IMR-90 (cell line): ENCODE measurements at regions not wholly inside any gene's neighbourhood (a gene's known extent, or its start where the extent isn't known, plus 50 kb on each side); places are given as distances from the start of the nearest gene placed in this dataset.

Source experiments
- ATAC-seq: fragments of 200-7000 bp; cut with Tn5 transposase; 2 replicates; pipeline ENCODE4 v1.9.1; 2020; ENCODE audit warnings: low read depth, mild to moderate bottlenecking, moderate library complexity
- BruUV-seq: library from RNA; stranded (reverse); fragments of 400-500 nt; replicated peaks from 2 replicates; lab custom pipeline; 2021; lab: Mats Ljungman, UMichigan
- CTCF ChIA-PET: fragments of 300-600 bp; formaldehyde crosslinking; extraction: SDS; loops from one replicate; lab custom pipeline; 2021; ENCODE audit warnings: antibody characterized with exemption; lab: Yijun Ruan, JAX
- POLR2A ChIA-PET: fragments of 300-600 bp; sonication (Branson Sonifier 250); formaldehyde crosslinking; loops from one replicate; lab custom pipeline; 2022; ENCODE audit warnings: antibody characterized with exemption; ENCODE audit not compliant: unreplicated experiment; lab: Charles Lee
- DNase-seq: peaks from one replicate; pipeline ENCODE4 v3.0.0; 2013
- H2AFZ ChIP-seq: replicated peaks from 2 replicates; pipeline ENCODE3; 2013; ENCODE audit warnings: low read length, mild to moderate bottlenecking; ENCODE audit not compliant: poor library complexity
- H2AK5ac ChIP-seq: 2 replicates; pipeline ENCODE4 v1.6.1; 2013; ENCODE audit warnings: low read depth, low read length, inconsistent platforms
- H2AK9ac ChIP-seq: replicated peaks from 2 replicates; pipeline ENCODE3; 2013; ENCODE audit warnings: mild to moderate bottlenecking, low read depth, low read length, moderate library complexity; ENCODE audit not compliant: poor library complexity
- H2BK120ac ChIP-seq: 2 replicates; pipeline ENCODE4 v1.6.1; 2013; ENCODE audit warnings: low read depth, low read length, inconsistent platforms
- H2BK15ac ChIP-seq: 3 replicates; pipeline ENCODE4 v1.6.1; 2013; ENCODE audit warnings: low read depth, low read length, inconsistent platforms
- H2BK20ac ChIP-seq: 2 replicates; pipeline ENCODE4 v1.6.1; 2013; ENCODE audit warnings: low read depth, mild to moderate bottlenecking, inconsistent platforms, low read length, moderate library complexity
- H2BK5ac ChIP-seq: 2 replicates; pipeline ENCODE4 v1.6.1; 2013; ENCODE audit warnings: mild to moderate bottlenecking, low read depth, low read length, inconsistent platforms; ENCODE audit not compliant: poor library complexity, severe bottlenecking
- H3K14ac ChIP-seq: replicated peaks from 2 replicates; pipeline ENCODE4 v1.6.1; 2013; ENCODE audit warnings: low read depth, low read length, inconsistent platforms
- H3K18ac ChIP-seq: 2 replicates; pipeline ENCODE4 v1.6.1; 2013; ENCODE audit warnings: low read depth, low read length, control low read depth
- H3K23ac ChIP-seq: 2 replicates; pipeline ENCODE4 v1.6.1; 2013; ENCODE audit warnings: low read depth, low read length, inconsistent platforms
- H3K27ac ChIP-seq: 2 replicates; pipeline ENCODE4 v1.5.1; 2013; ENCODE audit warnings: mild to moderate bottlenecking, control low read depth, low read length; ENCODE audit not compliant: insufficient read depth
- H3K27me3 ChIP-seq: 2 replicates; pipeline ENCODE4 v1.6.1; 2013; ENCODE audit warnings: low read length; ENCODE audit not compliant: control insufficient read depth, insufficient read depth
- H3K36me3 ChIP-seq: 2 replicates; pipeline ENCODE4 v1.6.1; 2013; ENCODE audit warnings: low read length, mixed read lengths; ENCODE audit not compliant: control insufficient read depth, insufficient read depth
- H3K4ac ChIP-seq: 2 replicates; pipeline ENCODE4 v1.6.1; 2013; ENCODE audit warnings: low read depth, low read length, inconsistent platforms
- H3K4me1 ChIP-seq: 2 replicates; pipeline ENCODE4 v1.6.1; 2013; ENCODE audit warnings: low read length, mixed read lengths; ENCODE audit not compliant: control insufficient read depth, insufficient read depth
- H3K4me2 ChIP-seq: 2 replicates; pipeline ENCODE4 v1.6.1; 2013; ENCODE audit warnings: low read depth, mild to moderate bottlenecking, control low read depth, low read length, moderate library complexity
- H3K4me3 ChIP-seq: 2 replicates; pipeline ENCODE4 v1.5.1; 2013; ENCODE audit warnings: low read depth, mild to moderate bottlenecking, control low read depth, low read length, moderate library complexity; ENCODE audit not compliant: insufficient read depth
- H3K56ac ChIP-seq: 2 replicates; pipeline ENCODE4 v1.6.1; 2013; ENCODE audit warnings: low read length, inconsistent platforms; ENCODE audit not compliant: insufficient read depth; ENCODE audit errors: extremely low read depth
- H3K79me1 ChIP-seq, 2 experiments: 2 replicates each; pipeline ENCODE4 v1.6.1; 2013; ENCODE audit warnings: low read length in 2 of 2, inconsistent platforms in 1 of 2, low read depth in 1 of 2
- H3K9ac ChIP-seq: 2 replicates; pipeline ENCODE4 v1.6.1; 2013; ENCODE audit warnings: low read depth, low read length, control low read depth
- H3K9me1 ChIP-seq: 2 replicates; pipeline ENCODE4 v1.6.1; 2013; ENCODE audit warnings: low read length, inconsistent platforms; ENCODE audit not compliant: insufficient read depth
- H3K9me3 ChIP-seq: 2 replicates; pipeline ENCODE4 v1.6.1; 2013; ENCODE audit warnings: low read length; ENCODE audit not compliant: control insufficient read depth, insufficient read depth
- H4K20me1 ChIP-seq: 2 replicates; pipeline ENCODE4 v1.6.1; 2013; ENCODE audit warnings: low read length, inconsistent platforms; ENCODE audit not compliant: insufficient read depth
- H4K5ac ChIP-seq: 2 replicates; pipeline ENCODE4 v1.6.1; 2013; ENCODE audit warnings: mild to moderate bottlenecking, low read depth, low read length, control low read depth
- H4K8ac ChIP-seq, 2 experiments: 2 replicates each; pipeline ENCODE4 v1.6.1; 2013; ENCODE audit warnings: low read depth in 2 of 2, low read length in 2 of 2, control low read depth in 1 of 2, inconsistent platforms in 1 of 2
- H4K91ac ChIP-seq: 2 replicates; pipeline ENCODE4 v1.6.1; 2013; ENCODE audit warnings: low read depth, low read length, inconsistent platforms; ENCODE audit not compliant: insufficient read depth
- NFE2L2 ChIP-seq: fragments of 150-350 bp; IDR thresholded peaks from 2 replicates; pipeline ENCODE4 v1.6.1; 2016; ENCODE audit warnings: low read depth, mild to moderate bottlenecking, low read length
- WGBS, 2 experiments: methylation state at CpG; one replicate each; pipeline versions ENCODE4 v1.1.5 to v1.1.7; 2013; ENCODE audit warnings: missing lambda C conversion rate in 2 of 2; ENCODE audit not compliant: insufficient read length in 1 of 2; ENCODE audit errors: extremely low coverage in 2 of 2; 5-methylcytosine and 5-hydroxymethylcytosine counted together
- dilution Hi-C: fragments of 300-500 bp; cut with HindIII; formaldehyde crosslinking; loops from one replicate; pipeline ENCODE4 v1.14.3; 2018; ENCODE audit warnings: low sequenced_read_pairs; ENCODE audit not compliant: unreplicated experiment
- in situ Hi-C: fragments of 300-500 bp; cut with MboI; formaldehyde crosslinking; loops from 3 replicates; pipeline ENCODE4 v1.14.3; 2019; ENCODE audit warnings: low sequenced_read_pairs, inconsistent platforms, mixed read lengths
- intact Hi-C: fragments of 100-400 bp; cut with micrococcal nuclease; formaldehyde crosslinking; loops from 2 replicates; pipeline ENCODE4 v1.10.0; 2022

- Histone ChIP-seq H2BK120ac (no peak overlapping the region), H4K5ac (no peak overlapping the region), H3K9me1 (no peaks in the 10 kb centered on the region), H3K4me3 (no peak overlapping the region), H3K27ac (no peak overlapping the region), H4K8ac (no peak overlapping the region), H3K4ac (no peak overlapping the region), H3K9ac (no peak overlapping the region), H4K91ac (no peak overlapping the region), H3K27me3 (peaks cover 5% of the 10 kb centered on the region), H3K18ac (no peak overlapping the region), H3K4me2 (no peak overlapping the region), H3K14ac (no peak overlapping the region), H3K79me1 (no peaks in the 10 kb centered on the region), H2BK15ac (no peak overlapping the region), H2AK5ac (no peak overlapping the region), H3K36me3 (no peaks in the 10 kb centered on the region), H2AK9ac (no peak overlapping the region), H3K4me1 (peaks cover 2% of the 10 kb centered on the region), H2BK5ac (no peak overlapping the region), H3K56ac (no peak overlapping the region), H3K9me3 (no peaks in the 10 kb centered on the region), H2BK20ac (no peak overlapping the region), H2AFZ (no peak overlapping the region), H4K20me1 (no peaks in the 10 kb centered on the region), H3K23ac (no peak overlapping the region)
- in situ Hi-C loops (no loop called here), dilution Hi-C loops (no loop called here), intact Hi-C loops (no loop called here)
- DNase-seq (no peak), ATAC-seq (no peak)
- ChIA-PET CTCF (interaction anchor here (1.1 kb wide), 1 partner anchor 9 kb away, joined by 3 read pairs; no protein-coding TSS in a partner anchor), POLR2A (no interaction called here)
- WGBS, 2 experiments, result no CpG with 5 or more reads among the region's 1 CpG
- TF ChIP-seq NFE2L2, result no peak
- BruUV-seq, result no TSS peak
These were observed 114.6 kb downstream of the LCA5 start for GRCh38 chr6:79422666-79423065.
